HG03159 (cell line): ENCODE measurements at regions not wholly inside any gene's neighbourhood (a gene's known extent, or its start where the extent isn't known, plus 50 kb on each side); places are given as distances from the start of the nearest gene placed in this dataset.

Experiments used
- ATAC-seq: cut with Tn5 transposase; IDR thresholded peaks from one replicate; pipeline ENCODE4 v1.9.1; 2021; ENCODE audit warnings: mild to moderate bottlenecking, moderate library complexity; ENCODE audit not compliant: unreplicated experiment

DNA sequence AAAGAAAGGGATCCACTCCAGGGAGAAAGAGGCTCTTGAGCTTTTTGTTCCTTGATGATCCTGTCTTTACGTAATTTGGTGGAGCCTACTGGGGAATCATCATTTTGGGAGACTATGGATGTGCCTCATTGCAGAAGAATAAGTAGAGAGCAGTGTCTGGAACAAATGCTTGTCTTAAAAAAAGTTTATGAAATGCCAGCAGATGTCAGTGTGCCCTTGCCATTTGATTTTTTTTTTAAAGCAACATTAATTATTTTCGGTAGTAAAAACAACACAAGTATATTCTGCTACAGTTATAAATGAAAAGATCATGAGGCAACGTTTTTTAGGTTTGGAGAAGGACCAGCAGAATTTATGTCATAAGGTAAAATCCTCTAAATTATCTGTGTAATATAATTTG, 934.8 kb upstream of the EEF2KMT start:
- ATAC-seq = no peak

DNA sequence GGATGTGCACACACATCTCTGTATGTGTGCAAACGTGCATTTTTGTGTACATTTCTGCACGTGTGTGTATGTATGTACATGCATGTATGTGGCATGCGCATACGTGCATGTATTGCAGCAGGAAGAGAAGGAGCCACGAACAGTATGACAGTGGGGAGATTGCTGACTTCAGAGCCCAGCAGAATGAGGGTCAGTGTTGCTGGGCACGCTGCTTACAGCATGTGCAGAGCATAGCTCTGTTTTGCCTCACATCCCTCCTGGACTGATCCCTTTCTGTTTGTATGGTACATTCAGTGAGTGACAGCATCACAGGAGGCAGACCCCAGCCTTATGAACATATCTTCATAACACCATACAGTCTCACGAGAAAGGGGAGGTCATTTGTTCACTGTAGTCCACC, 934.0 kb upstream of the EEF2KMT start:
- ATAC-seq = no peak

DNA sequence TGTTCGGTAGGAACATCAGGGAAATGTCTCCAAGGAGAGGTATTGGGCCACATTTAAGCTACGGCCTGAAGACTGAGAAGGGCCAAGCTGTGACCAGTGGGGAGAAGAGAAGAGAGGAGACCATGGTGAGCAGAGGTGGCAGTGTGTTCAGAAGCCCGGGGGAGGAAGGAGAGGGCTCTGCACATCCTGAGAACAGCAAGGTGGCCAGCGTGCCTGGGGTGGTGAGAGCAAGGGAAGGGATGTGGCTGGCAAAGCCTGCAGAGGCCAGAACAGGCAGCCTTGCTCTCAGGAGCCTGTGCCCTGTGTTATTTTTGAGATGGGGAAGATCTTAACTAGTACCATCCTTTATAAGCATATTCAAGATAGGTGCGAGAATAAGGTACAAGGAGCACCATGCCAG, 933.5 kb upstream of the EEF2KMT start:
- no peak for ATAC-seq

- no peak for ATAC-seq
Measured at GRCh38 chr16:6027733-6028132, 930.1 kb upstream of the EEF2KMT start.

- no peak for ATAC-seq
Measured at GRCh38 chr16:6023449-6023848, 925.9 kb upstream of the EEF2KMT start.

DNA sequence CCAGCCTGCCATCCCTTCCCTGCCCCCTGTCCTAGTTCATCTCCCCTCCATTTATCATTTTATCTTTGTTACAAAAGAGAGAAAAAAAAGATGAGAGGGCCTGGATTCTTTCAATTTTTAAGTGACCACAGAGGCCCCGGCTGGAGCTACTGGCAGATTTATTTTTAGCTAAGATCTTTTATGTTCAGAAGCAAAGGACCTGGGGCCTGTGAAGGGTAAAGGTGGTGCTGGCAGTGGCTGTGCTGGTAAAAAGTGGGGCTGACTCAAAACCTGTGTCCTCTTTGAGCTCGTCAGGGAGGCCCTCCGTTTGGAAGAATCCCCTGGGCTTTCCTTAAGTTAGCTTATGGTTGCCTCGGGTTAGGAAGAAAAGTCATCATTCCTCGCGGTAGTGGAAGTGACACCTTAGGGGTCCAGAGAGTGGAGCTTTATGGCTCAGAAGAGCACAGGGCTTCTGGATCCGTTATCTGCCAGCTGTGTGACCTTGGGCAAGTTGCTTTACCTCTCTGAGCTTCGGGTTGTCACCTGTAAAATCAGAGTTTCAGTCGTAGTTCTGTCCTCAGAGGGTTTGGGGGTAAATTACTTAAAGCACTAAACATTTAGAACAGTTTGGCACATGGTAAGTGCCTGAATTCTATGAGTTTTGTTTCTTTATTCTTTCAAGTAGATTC, 923.8 kb upstream of the EEF2KMT start:
- no peak for ATAC-seq

DNA sequence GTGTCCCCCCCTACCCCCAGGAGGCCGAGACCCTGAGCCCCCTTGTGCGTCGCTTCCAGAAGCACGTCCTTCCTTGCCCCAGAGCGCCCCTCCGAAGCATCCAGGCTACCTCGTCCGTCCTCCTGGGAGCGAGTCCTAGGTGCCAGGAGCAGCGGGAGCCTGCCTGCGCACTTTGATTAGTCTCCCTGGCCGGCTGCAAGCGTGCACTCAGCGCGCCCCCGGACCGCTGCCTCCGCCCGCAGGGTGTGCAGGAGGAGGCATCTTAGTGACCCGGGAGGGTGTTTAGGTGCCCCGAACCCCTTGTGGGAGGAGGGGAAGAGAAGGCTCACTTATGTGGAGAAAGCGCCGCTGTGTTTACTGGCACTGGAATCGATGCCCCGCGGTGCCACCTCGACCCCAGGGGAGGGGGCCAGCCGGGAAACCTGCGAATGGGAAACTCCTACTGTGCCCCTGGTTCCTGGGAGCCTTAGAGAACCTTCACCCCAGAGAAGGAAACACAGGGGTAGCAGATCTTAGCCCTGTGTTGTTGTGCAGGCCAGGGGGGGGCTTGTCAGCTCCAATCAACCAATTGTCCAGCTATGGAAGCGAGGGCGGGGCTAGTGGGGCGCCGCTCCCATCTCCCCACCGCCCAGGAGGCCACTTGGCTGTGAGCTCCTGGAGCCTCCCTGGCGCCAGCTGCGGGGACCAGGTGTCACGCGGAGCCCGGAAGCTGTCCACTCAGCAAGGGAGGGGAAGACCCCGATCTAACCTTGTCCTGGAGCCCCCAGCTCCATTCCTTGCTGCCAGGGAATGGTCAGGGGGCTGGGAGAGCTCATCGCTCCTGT, 922.8 kb upstream of the EEF2KMT start:
- no peak for ATAC-seq

DNA sequence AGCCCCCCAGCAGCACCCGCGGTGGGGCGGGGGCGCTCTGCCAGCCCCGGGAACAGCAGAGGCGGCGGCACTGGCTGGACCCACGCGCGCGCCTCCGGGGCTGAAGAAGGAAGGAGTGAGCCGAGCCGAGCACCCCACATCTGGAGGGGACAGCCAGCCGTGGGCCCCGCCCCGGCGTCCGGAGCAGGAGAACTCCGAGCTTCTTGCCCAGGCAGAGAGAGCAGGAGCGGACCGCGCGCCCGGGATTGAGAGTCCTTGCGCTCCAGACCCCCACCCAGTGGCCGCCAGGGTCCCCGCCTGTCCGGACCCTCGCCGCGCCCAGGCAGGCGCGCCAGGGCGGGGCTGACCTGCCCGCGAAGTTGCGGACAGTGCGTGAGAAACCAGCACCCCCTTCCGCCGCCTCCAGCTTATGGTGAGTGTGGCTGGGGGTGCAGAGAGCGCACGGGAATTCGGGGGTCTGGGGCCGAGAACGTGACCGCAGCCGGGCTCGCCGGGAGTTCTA, 921.9 kb upstream of the EEF2KMT start:
- ATAC-seq = no peak

GRCh38 chr16:6018848-6019489, 921.4 kb upstream of the EEF2KMT start:
- ATAC-seq = no peak

DNA sequence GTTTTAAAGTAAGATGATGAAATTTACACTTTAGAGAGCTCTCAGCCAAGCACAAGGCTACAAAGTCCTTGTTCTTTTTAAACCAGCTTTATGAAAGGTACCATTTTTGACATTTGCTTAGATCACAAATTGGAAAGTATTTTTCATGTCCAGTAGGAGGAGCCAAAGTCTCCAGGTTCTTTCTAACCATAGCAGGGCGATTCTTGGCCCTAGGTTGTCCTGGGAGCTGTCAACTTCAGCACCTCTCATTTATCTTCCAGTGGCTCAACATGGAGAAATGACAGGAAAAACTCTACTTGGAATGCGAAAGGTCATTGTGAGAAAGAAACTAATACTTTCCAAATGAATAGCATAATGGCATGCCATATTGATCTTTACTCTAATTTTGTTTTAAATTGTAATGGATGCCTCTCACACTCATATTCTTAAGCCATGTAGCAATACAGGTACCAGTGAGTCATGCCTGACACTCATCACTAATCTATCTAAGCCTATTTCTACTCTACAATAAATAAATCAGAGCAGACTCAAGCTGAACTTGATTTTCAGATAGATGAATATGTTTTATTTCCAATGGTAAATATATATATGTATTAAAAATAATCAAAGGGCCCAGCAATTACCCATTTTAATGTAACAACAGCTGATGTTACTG, 919.1 kb upstream of the EEF2KMT start:
- ATAC-seq = no peak

GRCh38 chr16:6012716-6013115, 915.1 kb upstream of the EEF2KMT start:
- ATAC-seq = no peak

GRCh38 chr16:6009151-6009550, 911.6 kb upstream of the EEF2KMT start:
- ATAC-seq = no peak

GRCh38 chr16:6008670-6009069, 911.1 kb upstream of the EEF2KMT start:
- no peak for ATAC-seq

DNA sequence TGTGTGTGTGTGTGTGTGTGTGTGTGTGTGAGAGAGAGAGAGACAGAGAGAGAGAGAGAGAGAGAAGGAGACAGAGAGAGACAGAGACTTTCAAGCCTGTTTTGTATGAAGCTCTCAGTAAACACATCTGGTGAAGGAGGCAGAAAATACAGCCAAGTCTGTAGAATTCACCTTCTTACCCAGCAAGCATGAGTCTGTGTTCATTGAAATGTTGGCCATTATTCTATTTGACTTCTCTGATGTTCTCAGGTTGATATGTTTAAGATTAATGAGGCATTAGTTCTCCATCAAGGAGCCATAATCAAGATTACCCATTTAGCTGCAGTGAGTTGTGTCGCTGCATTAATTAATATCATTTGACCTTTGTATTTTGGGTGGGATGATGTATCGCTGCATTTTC, 895.8 kb upstream of the EEF2KMT start:
- ATAC-seq = no peak

GRCh38 chr16:5982979-5983378, 885.4 kb upstream of the EEF2KMT start:
- no peak for ATAC-seq

DNA sequence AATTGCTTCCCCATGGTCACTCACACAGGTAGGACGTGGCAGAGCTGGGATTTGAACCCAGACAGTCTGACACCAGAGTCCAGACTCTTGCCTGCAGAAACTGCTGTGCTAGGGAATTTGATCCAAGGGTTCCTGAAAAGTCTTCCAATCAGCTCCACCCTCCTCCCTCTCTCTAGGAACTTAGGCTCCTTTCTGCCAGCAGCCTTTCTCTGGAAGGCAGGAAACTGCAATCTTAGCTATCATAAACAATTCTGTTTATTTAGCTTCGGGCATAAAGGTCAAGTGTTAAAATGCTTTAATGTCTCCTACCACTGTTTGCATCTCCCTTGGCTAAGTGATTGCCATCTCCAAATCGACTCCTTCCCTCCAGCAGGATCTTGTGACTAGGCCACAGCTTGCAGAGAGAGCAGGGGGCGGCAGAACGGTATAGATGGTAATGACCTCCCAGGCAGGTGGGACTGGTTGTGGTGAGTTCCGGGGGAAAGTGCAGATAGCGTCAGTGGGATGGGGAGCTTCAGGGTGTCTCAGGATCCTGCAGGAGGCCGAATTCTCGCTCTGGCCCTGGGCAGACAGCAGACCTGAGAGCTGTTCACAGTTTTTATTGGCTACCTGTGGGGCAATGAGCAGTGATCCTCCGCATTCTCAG, 882.4 kb upstream of the EEF2KMT start:
- ATAC-seq = no peak

- ATAC-seq = no peak
Measured at GRCh38 chr16:5977329-5977728, 879.7 kb upstream of the EEF2KMT start.

DNA sequence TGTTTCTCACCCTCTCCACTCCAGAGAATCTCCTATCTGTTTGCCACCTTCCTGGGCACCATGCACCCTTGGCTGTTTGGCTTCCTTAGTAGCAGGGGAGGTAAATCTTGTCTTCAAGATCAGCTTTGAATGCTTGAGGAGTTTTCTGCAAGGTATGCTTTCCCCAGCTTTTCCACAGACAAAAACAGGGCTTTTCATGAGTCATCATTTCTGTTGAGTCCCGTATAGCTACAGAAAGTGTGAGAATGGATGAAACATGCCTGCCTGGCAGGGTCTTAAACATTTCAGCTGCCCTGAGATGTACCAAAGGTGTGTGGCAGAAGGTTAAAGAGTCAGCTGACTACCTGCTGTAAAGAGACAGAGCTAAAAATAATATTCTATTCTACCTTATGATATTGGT, 875.2 kb upstream of the EEF2KMT start:
- no peak for ATAC-seq

DNA sequence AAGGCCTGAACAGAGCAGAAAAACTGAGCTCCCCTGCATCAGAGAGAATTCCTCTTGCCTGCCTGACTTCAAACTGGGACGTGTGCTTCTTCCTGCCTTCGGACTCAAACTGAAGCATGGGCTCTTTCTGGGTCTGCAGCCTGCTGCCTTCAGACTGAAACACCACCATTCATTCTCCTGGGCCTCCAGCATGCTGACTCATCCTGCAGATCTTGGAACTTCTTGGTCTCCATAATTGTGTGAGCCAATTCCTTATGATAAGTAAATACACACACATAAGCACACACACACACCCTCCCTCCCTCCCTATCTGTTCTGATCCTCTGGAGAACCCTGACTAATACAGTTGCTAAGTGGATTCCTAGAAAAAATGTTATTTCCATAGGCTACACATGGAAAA, 874.3 kb upstream of the EEF2KMT start:
- ATAC-seq = no peak

DNA sequence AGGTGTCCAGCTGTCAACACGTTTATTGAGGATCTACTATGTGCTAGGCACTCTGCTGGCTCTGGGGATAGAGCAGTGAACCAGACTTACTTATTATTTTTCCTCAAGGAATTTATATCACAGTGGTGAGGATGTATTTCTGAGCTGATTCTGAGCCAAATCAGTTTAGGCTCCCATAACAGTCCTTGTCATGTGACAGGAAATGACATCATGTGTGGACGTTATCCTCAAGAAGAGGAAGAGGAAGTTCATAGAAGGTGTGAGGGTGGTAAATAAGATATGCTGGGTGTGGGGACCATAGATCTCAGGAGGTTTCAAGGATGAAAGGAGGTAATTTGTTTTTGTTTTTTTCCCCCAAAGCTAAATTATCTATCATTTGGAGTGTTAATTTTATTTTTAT, 873.5 kb upstream of the EEF2KMT start:
- no peak for ATAC-seq

DNA sequence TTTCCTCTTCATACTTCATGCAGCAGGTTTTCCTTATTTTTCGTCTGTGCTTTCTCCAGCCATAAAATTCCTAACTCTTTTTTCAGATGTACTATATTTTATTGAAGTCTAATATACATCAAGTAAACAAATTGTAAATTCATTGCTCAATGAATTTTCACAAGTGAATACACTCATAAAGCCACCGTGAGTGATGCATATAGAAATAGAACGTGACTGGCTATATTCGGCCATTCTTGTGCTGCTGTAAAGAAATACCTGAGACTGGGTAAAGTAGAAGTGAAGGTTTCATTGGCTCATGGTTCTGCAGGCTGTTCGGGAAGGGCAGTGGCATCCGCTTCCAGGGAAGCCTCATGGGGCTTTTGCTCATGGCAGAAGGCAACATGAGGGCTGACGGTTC, 868.4 kb upstream of the EEF2KMT start:
- no peak for ATAC-seq
